Astrocyte (in vitro differentiated cells and primary cell): ENCODE measurements at regions not wholly inside any gene's neighbourhood (a gene's known extent, or its start where the extent isn't known, plus 50 kb on each side); places are given as distances from the start of the nearest gene placed in this dataset.

Source experiments
- DNase-seq: peaks from one replicate; pipeline ENCODE4 v3.0.0-alpha.2; 2010; ENCODE audit warnings: low read depth
- FAIRE-seq: peaks from 2 replicates; lab custom pipeline; 2011; peaks lifted over from hg19 to GRCh38; lab: Jason Lieb, UNC
- H2AFZ ChIP-seq: 2 replicates; pipeline ENCODE4 v1.6.0; 2012; ENCODE audit warnings: low read depth, low read length, inconsistent platforms
- H3K27ac ChIP-seq: 2 replicates; pipeline ENCODE4 v1.5.1; 2011; ENCODE audit warnings: low read depth, low read length, inconsistent platforms
- H3K27me3 ChIP-seq: 2 replicates; pipeline ENCODE4 v1.6.0; 2011; ENCODE audit warnings: low read length, inconsistent platforms; ENCODE audit not compliant: insufficient read depth
- H3K36me3 ChIP-seq: 2 replicates; pipeline ENCODE4 v1.5.1; 2011; ENCODE audit warnings: low read length, inconsistent platforms; ENCODE audit not compliant: insufficient read depth
- H3K4me1 ChIP-seq: 2 replicates; pipeline ENCODE4 v1.5.1; 2011; ENCODE audit warnings: low read length, inconsistent platforms; ENCODE audit not compliant: insufficient read depth
- H3K4me2 ChIP-seq: 2 replicates; pipeline ENCODE4 v1.6.0; 2012; ENCODE audit warnings: low read length, inconsistent platforms
- H3K4me3 ChIP-seq: 2 replicates; pipeline ENCODE4 v1.5.1; 2011; ENCODE audit warnings: low read depth, mild to moderate bottlenecking, low read length, inconsistent platforms; ENCODE audit not compliant: insufficient read depth
- H3K79me2 ChIP-seq: 2 replicates; pipeline ENCODE4 v1.6.0; 2012; ENCODE audit warnings: mild to moderate bottlenecking, low read length, inconsistent platforms; ENCODE audit not compliant: insufficient read depth
- H3K9ac ChIP-seq: 2 replicates; pipeline ENCODE4 v1.6.0; 2012; ENCODE audit warnings: mild to moderate bottlenecking, low read length, inconsistent platforms
- H3K9me3 ChIP-seq: 2 replicates; pipeline ENCODE4 v1.5.1; 2012; ENCODE audit warnings: low read depth, mild to moderate bottlenecking, low read length, inconsistent platforms; ENCODE audit not compliant: insufficient read depth
- H4K20me1 ChIP-seq: 2 replicates; pipeline ENCODE4 v1.6.0; 2012; ENCODE audit warnings: low read length, inconsistent platforms; ENCODE audit not compliant: insufficient read depth
- H3K27ac Mint-ChIP-seq: one replicate; pipeline ENCODE4 v1.8.0; 2021; ENCODE audit warnings: mild to moderate bottlenecking, mixed read lengths; ENCODE audit not compliant: unreplicated experiment
- H3K27me3 Mint-ChIP-seq: one replicate; pipeline ENCODE4 v1.8.0; 2021; ENCODE audit warnings: low read depth, mixed read lengths; ENCODE audit not compliant: unreplicated experiment
- H3K36me3 Mint-ChIP-seq: one replicate; pipeline ENCODE4 v1.8.0; 2021; ENCODE audit warnings: low read depth, mixed read lengths; ENCODE audit not compliant: unreplicated experiment
- H3K4me1 Mint-ChIP-seq: one replicate; pipeline ENCODE4 v1.8.0; 2021; ENCODE audit warnings: low read depth, mixed read lengths; ENCODE audit not compliant: unreplicated experiment
- H3K4me3 Mint-ChIP-seq: one replicate; pipeline ENCODE4 v1.8.0; 2021; ENCODE audit warnings: mild to moderate bottlenecking, moderate library complexity, mixed read lengths; ENCODE audit not compliant: unreplicated experiment
- H3K9me3 Mint-ChIP-seq: one replicate; pipeline ENCODE4 v1.8.0; 2021; ENCODE audit warnings: mild to moderate bottlenecking, mixed read lengths; ENCODE audit not compliant: unreplicated experiment
- CTCF ChIP-seq: IDR thresholded peaks from 2 replicates; pipeline ENCODE4 v1.5.1; 2011; ENCODE audit warnings: low read depth, mild to moderate bottlenecking, inconsistent platforms, low read length, moderate library complexity; ENCODE audit not compliant: insufficient read depth
- EZH2 ChIP-seq: IDR thresholded peaks from 2 replicates; pipeline ENCODE4 v1.6.1; 2012; ENCODE audit warnings: mild to moderate bottlenecking, low read length, inconsistent platforms; ENCODE audit not compliant: insufficient read depth

GRCh38 chr4:156557920-156558319, 413.7 kb downstream of the PDGFC start:
- TF ChIP-seq EZH2: no peak
- TF ChIP-seq CTCF: no peak
- peaks cover 3% of the 10 kb centered on the region for H3K36me3 Mint-ChIP-seq
- no peaks in the 10 kb centered on the region for H3K79me2 ChIP-seq
- H3K4me3 ChIP-seq: no peak overlapping the region
- H3K27me3 ChIP-seq: no peaks in the 10 kb centered on the region
- peak overlapping the region; percentile 29 for H2AFZ ChIP-seq
- no peak overlapping the region for H3K4me3 Mint-ChIP-seq
- no peak overlapping the region for H3K27ac ChIP-seq
- no peak overlapping the region for H3K27ac Mint-ChIP-seq
- peaks cover 5% of the 10 kb centered on the region for H3K4me1 ChIP-seq
- H3K9me3 ChIP-seq: no peaks in the 10 kb centered on the region
- H3K4me1 Mint-ChIP-seq: peaks cover 20% of the 10 kb centered on the region
- H3K4me2 ChIP-seq: no peak overlapping the region
- DNase-seq: no peak
- no peaks in the 10 kb centered on the region for H3K36me3 ChIP-seq
- H4K20me1 ChIP-seq: no peaks in the 10 kb centered on the region
- FAIRE-seq: no peak
- H3K27me3 Mint-ChIP-seq: no peaks in the 10 kb centered on the region
- H3K9ac ChIP-seq: no peak overlapping the region
- H3K9me3 Mint-ChIP-seq: peaks cover 3% of the 10 kb centered on the region

GRCh38 chr4:156556336-156556735, 415.3 kb downstream of the PDGFC start:
- Mint-ChIP-seq H3K4me3 (no peak overlapping the region), H3K4me1 (peaks cover 20% of the 10 kb centered on the region), H3K9me3 (peaks cover 8% of the 10 kb centered on the region), H3K27ac (peak overlapping the region; percentile 83), H3K36me3 (peaks cover 3% of the 10 kb centered on the region), H3K27me3 (no peaks in the 10 kb centered on the region)
- no peak overlapping the region for H3K9ac ChIP-seq
- H3K27me3 ChIP-seq: no peaks in the 10 kb centered on the region
- no peak overlapping the region for H3K4me2 ChIP-seq
- TF ChIP-seq CTCF: no peak
- TF ChIP-seq EZH2: no peak
- no peak overlapping the region for H2AFZ ChIP-seq
- H3K27ac ChIP-seq: no peak overlapping the region
- no peaks in the 10 kb centered on the region for H3K36me3 ChIP-seq
- H3K9me3 ChIP-seq: no peaks in the 10 kb centered on the region
- DNase-seq: peak; percentile 74
- no peaks in the 10 kb centered on the region for H4K20me1 ChIP-seq
- H3K79me2 ChIP-seq: no peaks in the 10 kb centered on the region
- no peak for FAIRE-seq
- no peak overlapping the region for H3K4me3 ChIP-seq
- H3K4me1 ChIP-seq: peaks cover 5% of the 10 kb centered on the region

- Mint-ChIP-seq H3K4me3 (no peak overlapping the region), H3K4me1 (peaks cover 18% of the 10 kb centered on the region), H3K9me3 (peaks cover 9% of the 10 kb centered on the region), H3K27me3 (no peaks in the 10 kb centered on the region), H3K36me3 (no peaks in the 10 kb centered on the region), H3K27ac (no peak overlapping the region)
- Histone ChIP-seq H3K79me2 (no peaks in the 10 kb centered on the region), H3K36me3 (no peaks in the 10 kb centered on the region), H3K27me3 (no peaks in the 10 kb centered on the region), H3K9me3 (no peaks in the 10 kb centered on the region), H3K4me1 (peaks cover under 1% of the 10 kb centered on the region), H4K20me1 (no peaks in the 10 kb centered on the region), H3K9ac (no peak overlapping the region), H2AFZ (no peak overlapping the region), H3K4me3 (no peak overlapping the region), H3K27ac (no peak overlapping the region), H3K4me2 (no peak overlapping the region)
- DNase-seq (no peak), FAIRE-seq (no peak)
- TF ChIP-seq EZH2 (no peak), CTCF (no peak)
Measured at GRCh38 chr4:156553659-156554058, 417.9 kb downstream of the PDGFC start.
